GM18498 (cell line): ENCODE measurements at regions not wholly inside any gene's neighbourhood (a gene's known extent, or its start where the extent isn't known, plus 50 kb on each side); places are given as distances from the start of the nearest gene placed in this dataset.
"Not testable (repeated sequence)": the region's sequence is repeated elsewhere in the genome, so short reads cannot be mapped to it uniquely, and the experiment has no call there.

Experiments
- ATAC-seq: cut with Tn5 transposase; IDR thresholded peaks from one replicate; pipeline ENCODE4 v1.9.1; 2021; ENCODE audit warnings: mild to moderate bottlenecking, moderate library complexity; ENCODE audit not compliant: unreplicated experiment

- ATAC-seq = no peak
These were observed 97.9 kb downstream of the DLEU7 start for GRCh38 chr13:50745542-50746115.

GRCh38 chr13:50747737-50748350, 95.6 kb downstream of the DLEU7 start:
- no peak for ATAC-seq

- ATAC-seq = not testable (repeated sequence)
These were observed 90.3 kb downstream of the DLEU7 start for GRCh38 chr13:50753221-50753620.

- ATAC-seq = not testable (repeated sequence)
These were observed 87.4 kb downstream of the DLEU7 start for GRCh38 chr13:50755862-50756685.

- no peak for ATAC-seq
These were observed 86.5 kb downstream of the DLEU7 start for GRCh38 chr13:50757008-50757407.

GRCh38 chr13:50758796-50759195, 84.7 kb downstream of the DLEU7 start:
- no peak for ATAC-seq

- no peak for ATAC-seq
These were observed 82.7 kb downstream of the DLEU7 start for GRCh38 chr13:50760751-50761150.

GRCh38 chr13:50761406-50761805, 82.1 kb downstream of the DLEU7 start:
- no peak for ATAC-seq

GRCh38 chr13:50762969-50763567, 80.4 kb downstream of the DLEU7 start:
- ATAC-seq = no peak

GRCh38 chr13:50766013-50766412, 77.5 kb downstream of the DLEU7 start:
- no peak for ATAC-seq

GRCh38 chr13:50766695-50767094, 76.8 kb downstream of the DLEU7 start:
- no peak for ATAC-seq

GRCh38 chr13:50772881-50773280, 70.6 kb downstream of the DLEU7 start:
- not testable (repeated sequence) for ATAC-seq
